Vagina (tissue), 2 donors: ENCODE measurements at regions not wholly inside any gene's neighbourhood (a gene's known extent, or its start where the extent isn't known, plus 50 kb on each side); places are given as distances from the start of the nearest gene placed in this dataset.
"Not testable (repeated sequence)": the region's sequence is repeated elsewhere in the genome, so short reads cannot be mapped to it uniquely, and the experiment has no call there.

Source experiments
- DNase-seq, 2 donors: peaks; one replicate each; pipeline ENCODE4 v3.0.0-alpha.2; 2017; ENCODE audit errors: extremely low spot score in 2 of 2
- H3K27ac ChIP-seq: fragments of 200-600 bp; sonication (generic); one replicate; pipeline ENCODE4 v1.5.1; 2019
- H3K27me3 ChIP-seq: fragments of 200-600 bp; sonication (generic); one replicate; pipeline ENCODE4 v1.5.1; 2019
- H3K36me3 ChIP-seq, 2 donors: fragments of 200-600 bp; sonication (generic); one replicate each; pipeline ENCODE4 v1.5.1; 2017 to 2019
- H3K4me1 ChIP-seq: fragments of 200-600 bp; sonication (generic); one replicate; pipeline ENCODE4 v1.5.1; 2019
- H3K4me3 ChIP-seq, 2 donors: fragments of 200-600 bp; sonication (generic); 1 replicate in 1 of 2; 2 replicates in 1 of 2; pipeline ENCODE4 v1.5.1; 2016 to 2019
- H3K9me3 ChIP-seq: fragments of 200-600 bp; sonication (generic); one replicate; pipeline ENCODE4 v1.5.1; 2019
- CTCF ChIP-seq, 3 experiments: fragments of 450-650 bp in 2 of 3; fragments of 200-600 bp in 1 of 3; sonication (generic) in 1 of 3; IDR thresholded peaks; one replicate each; pipeline ENCODE4 v1.5.1; 2017 to 2019; ENCODE audit warnings: antibody characterized with exemption in 3 of 3, mild to moderate bottlenecking in 2 of 3, moderate library complexity in 2 of 3
- POLR2A ChIP-seq, 2 donors: fragments of 450-650 bp; IDR thresholded peaks; one replicate each; pipeline ENCODE4 v1.6.1; 2017; ENCODE audit warnings: antibody characterized with exemption in 2 of 2, mild to moderate bottlenecking in 2 of 2, moderate library complexity in 2 of 2
- POLR2AphosphoS5 ChIP-seq, 2 donors: sonication (generic); formaldehyde crosslinking; IDR thresholded peaks; one replicate each; pipeline ENCODE4 v1.9.0; 2017; ENCODE audit warnings: antibody characterized with exemption in 2 of 2, mild to moderate bottlenecking in 2 of 2, low read depth in 1 of 2; ENCODE audit not compliant: insufficient read depth in 1 of 2
- intact Hi-C: fragments of 100-400 bp; cut with DNase I; formaldehyde crosslinking; loops from one replicate; pipeline ENCODE4 v1.15.1; 2023

GRCh38 chrX:145393702-145394235, 146.5 kb downstream of the SPANXN1 start:
- no peaks in the 10 kb centered on the region for H3K27me3 ChIP-seq
- peaks cover 5% of the 10 kb centered on the region for H3K9me3 ChIP-seq
- TF ChIP-seq POLR2A (IDR thresholded peaks at IDR 0.05): no peak
- no peak for TF ChIP-seq CTCF (IDR thresholded peaks at IDR 0.05)
- TF ChIP-seq POLR2AphosphoS5 (IDR thresholded peaks at IDR 0.05; ENCODE audit: insufficient read depth in 1 of 2, low read depth in 1 of 2): no peak
- no peak overlapping the region for H3K27ac ChIP-seq
- DNase-seq: no peak
- H3K4me1 ChIP-seq: no peaks in the 10 kb centered on the region
- H3K4me3 ChIP-seq: no peak overlapping the region
- intact Hi-C loops: no loop called here
- H3K36me3 ChIP-seq: no peaks in the 10 kb centered on the region

- Histone ChIP-seq H3K27ac (no peak overlapping the region), H3K36me3 (no peaks in the 10 kb centered on the region), H3K27me3 (no peaks in the 10 kb centered on the region), H3K4me1 (no peaks in the 10 kb centered on the region), H3K9me3 (peaks cover 5% of the 10 kb centered on the region), H3K4me3 (no peak overlapping the region)
- no peak for DNase-seq
- TF ChIP-seq POLR2A (IDR thresholded peaks at IDR 0.05) (no peak), CTCF (IDR thresholded peaks at IDR 0.05) (no peak), POLR2AphosphoS5 (IDR thresholded peaks at IDR 0.05; ENCODE audit: insufficient read depth in 1 of 2, low read depth in 1 of 2) (no peak)
- intact Hi-C loops: no loop called here
Measured at GRCh38 chrX:145394344-145394743, 147.0 kb downstream of the SPANXN1 start.

GRCh38 chrX:145396612-145397011, 149.3 kb downstream of the SPANXN1 start:
- H3K4me1 ChIP-seq: no peaks in the 10 kb centered on the region
- H3K4me3 ChIP-seq: no peak overlapping the region
- TF ChIP-seq POLR2AphosphoS5 (IDR thresholded peaks at IDR 0.05; ENCODE audit: insufficient read depth in 1 of 2, low read depth in 1 of 2): no peak
- TF ChIP-seq CTCF (IDR thresholded peaks at IDR 0.05): no peak
- TF ChIP-seq POLR2A (IDR thresholded peaks at IDR 0.05): no peak
- H3K36me3 ChIP-seq: no peaks in the 10 kb centered on the region
- intact Hi-C loops: no loop called here
- H3K9me3 ChIP-seq: peaks cover 5% of the 10 kb centered on the region
- H3K27me3 ChIP-seq: no peaks in the 10 kb centered on the region
- DNase-seq: no peak
- H3K27ac ChIP-seq: no peak overlapping the region

GRCh38 chrX:145405012-145405411, 157.7 kb downstream of the SPANXN1 start:
- Histone ChIP-seq H3K9me3 (no peaks in the 10 kb centered on the region), H3K27me3 (no peaks in the 10 kb centered on the region), H3K4me1 (no peaks in the 10 kb centered on the region), H3K36me3 (no peaks in the 10 kb centered on the region), H3K4me3 (no peak overlapping the region), H3K27ac (no peak overlapping the region)
- TF ChIP-seq POLR2A (IDR thresholded peaks at IDR 0.05): no peak
- peak in 1 of 3 experiments; percentile 22 for TF ChIP-seq CTCF (IDR thresholded peaks at IDR 0.05)
- no peak for TF ChIP-seq POLR2AphosphoS5 (IDR thresholded peaks at IDR 0.05; ENCODE audit: insufficient read depth in 1 of 2, low read depth in 1 of 2)
- intact Hi-C loops: no loop called here
- no peak for DNase-seq

- Histone ChIP-seq H3K4me3 (no peak overlapping the region), H3K9me3 (no peaks in the 10 kb centered on the region), H3K36me3 (no peaks in the 10 kb centered on the region), H3K27ac (no peak overlapping the region), H3K27me3 (no peaks in the 10 kb centered on the region), H3K4me1 (no peaks in the 10 kb centered on the region)
- no peak for DNase-seq
- TF ChIP-seq CTCF (IDR thresholded peaks at IDR 0.05): no peak
- no peak for TF ChIP-seq POLR2AphosphoS5 (IDR thresholded peaks at IDR 0.05; ENCODE audit: insufficient read depth in 1 of 2, low read depth in 1 of 2)
- no peak for TF ChIP-seq POLR2A (IDR thresholded peaks at IDR 0.05)
- intact Hi-C loops: no loop called here
Measured at GRCh38 chrX:145410622-145411021, 163.3 kb downstream of the SPANXN1 start.

GRCh38 chrX:145436211-145436610, 188.9 kb downstream of the SPANXN1 start:
- intact Hi-C loops, H3K4me3 ChIP-seq, H3K9me3 ChIP-seq, H3K4me1 ChIP-seq, H3K27ac ChIP-seq, DNase-seq, H3K36me3 ChIP-seq, H3K27me3 ChIP-seq: not testable (repeated sequence)
